ENCODE measurements at regions not wholly inside any gene's neighbourhood (a gene's known extent, or its start where the extent isn't known, plus 50 kb on each side); places are given as distances from the start of the nearest gene placed in this dataset.
"Not testable (repeated sequence)": the region's sequence is repeated elsewhere in the genome, so short reads cannot be mapped to it uniquely, and the experiment has no call there.

DNA sequence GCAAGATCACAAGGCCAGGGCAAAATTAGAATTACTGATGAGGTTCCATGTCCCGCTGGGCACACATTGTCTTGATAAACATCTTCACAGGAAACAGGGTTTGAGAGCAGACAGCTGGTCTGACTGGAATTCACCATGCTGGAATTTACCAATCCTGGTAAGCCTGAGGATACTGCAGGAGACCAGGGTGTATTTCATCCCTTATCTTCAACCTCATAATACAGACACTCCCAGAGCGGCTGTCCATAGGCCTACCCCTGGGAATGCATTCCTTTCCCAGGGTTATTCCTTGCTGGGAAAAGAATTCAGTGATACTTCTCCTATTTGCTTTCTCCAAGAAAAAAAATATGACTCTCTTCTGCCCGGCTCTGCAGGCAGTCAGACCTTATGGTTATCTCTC is 875.1 kb upstream of the ACVR2A start:
- H3K27ac ChIP-seq (ENCODE audit: insufficient read length, low read depth, low read length); H4K5ac ChIP-seq (ENCODE audit: insufficient read length, low read depth, low read length); DNase-seq; H3K79me2 ChIP-seq (ENCODE audit: insufficient read depth, low read length); H3T11ph ChIP-seq (ENCODE audit: low read length); H3K14ac ChIP-seq (ENCODE audit: insufficient read depth, low read length); H4K91ac ChIP-seq (ENCODE audit: insufficient read length, low read depth, low read length); H3K9ac ChIP-seq (ENCODE audit: extremely low read depth, insufficient read length, low read length); H3K27me3 Mint-ChIP-seq (ENCODE audit: low read depth); H2BK20ac ChIP-seq (ENCODE audit: low read depth, low read length, poor library complexity, severe bottlenecking); H3K56ac ChIP-seq (ENCODE audit: insufficient read length, low read depth, low read length); H2BK5ac ChIP-seq (ENCODE audit: insufficient read length, low read length); H4K20me1 ChIP-seq (ENCODE audit: control insufficient read depth, insufficient read depth, insufficient read length); H3K4me1 Mint-ChIP-seq; H3K79me1 ChIP-seq (ENCODE audit: insufficient read depth, low read depth, low read length, poor library complexity, severe bottlenecking); H3K4me3 Mint-ChIP-seq; H4K8ac ChIP-seq (replicated peaks; ENCODE audit: insufficient read length, low read depth, low read length); H3K9me3 ChIP-seq (ENCODE audit: control insufficient read depth, low read depth, low read length); H3K4ac ChIP-seq (ENCODE audit: low read depth, low read length); H3K27me3 ChIP-seq (ENCODE audit: insufficient read depth, low read length); H3K23me2 ChIP-seq (ENCODE audit: insufficient read length, low read depth, low read length, poor library complexity, severe bottlenecking); H3K4me1 ChIP-seq (ENCODE audit: insufficient read depth, low read length); H2BK12ac ChIP-seq (ENCODE audit: insufficient read length, low read depth, low read length); H2AK5ac ChIP-seq (ENCODE audit: insufficient read length, low read length); H3K18ac ChIP-seq (ENCODE audit: insufficient read length, low read depth, low read length); H3K4me2 ChIP-seq (ENCODE audit: insufficient read depth, insufficient read length, low read length); H2BK15ac ChIP-seq (ENCODE audit: low read depth, low read length); H3K23ac ChIP-seq (ENCODE audit: insufficient read length, low read depth, low read length); H2BK120ac ChIP-seq (ENCODE audit: low read depth, low read length, poor library complexity, severe bottlenecking); H2AFZ ChIP-seq (ENCODE audit: low read length): not testable (repeated sequence)
- Mint-ChIP-seq H3K36me3 (ENCODE audit: insufficient read depth in 1 of 3, low read depth in 3 of 3) (peaks cover 25 to 36% (median 27%) of the 10 kb centered on the region in 3 experiments), H3K27ac (0 out of 7 replicates have a peak overlapping the region, but pooled peaks of 1 of the 3 experiments have one; percentile 81), H3K9me3 (peaks cover 37% of the 10 kb centered on the region in 2 experiments)
- WGBS (ENCODE audit: extremely low coverage, insufficient read length, low lambda C conversion rate), result no CpG with 5 or more reads among the region's 3 CpGs
